ENCODE measurements at regions not wholly inside any gene's neighbourhood (a gene's known extent, or its start where the extent isn't known, plus 50 kb on each side); places are given as distances from the start of the nearest gene placed in this dataset.

GRCh38 chr5:167837127-167837526 is 454.3 kb upstream of the WWC1 start:
- no peak for TF ChIP-seq CTCF (IDR thresholded peaks at IDR 0.05)
- TF ChIP-seq POLR2A (IDR thresholded peaks at IDR 0.05): no peak

Measured in thyroid gland (tissue), 4 donors.